GM19240 (cell line): ENCODE measurements at regions not wholly inside any gene's neighbourhood (a gene's known extent, or its start where the extent isn't known, plus 50 kb on each side); places are given as distances from the start of the nearest gene placed in this dataset.

Experiments used
- DNase-seq: peaks from one replicate; pipeline ENCODE4 v3.0.0; 2011; ENCODE audit warnings: low spot score; ENCODE audit not compliant: insufficient read length

DNA sequence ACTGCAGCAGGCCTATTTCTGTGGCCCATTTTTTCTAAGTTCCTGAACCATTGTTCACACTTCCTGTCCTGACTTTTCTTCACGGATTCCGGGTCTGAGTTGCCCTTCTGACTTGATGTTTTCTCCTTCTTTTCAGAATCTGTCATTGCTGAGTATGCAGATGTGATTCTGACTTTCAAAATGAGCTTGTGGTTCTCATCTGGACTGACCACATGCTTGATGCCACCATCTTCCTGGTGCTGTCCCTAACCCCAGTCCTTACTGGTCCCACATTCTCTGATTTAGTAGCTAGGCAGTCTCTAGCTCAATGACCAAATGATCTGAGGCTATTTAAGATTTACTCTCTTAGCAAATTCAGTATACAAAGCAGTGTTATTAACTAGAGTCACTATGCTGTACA is 822.3 kb upstream of the TENM3 start:
- DNase-seq: no peak

DNA sequence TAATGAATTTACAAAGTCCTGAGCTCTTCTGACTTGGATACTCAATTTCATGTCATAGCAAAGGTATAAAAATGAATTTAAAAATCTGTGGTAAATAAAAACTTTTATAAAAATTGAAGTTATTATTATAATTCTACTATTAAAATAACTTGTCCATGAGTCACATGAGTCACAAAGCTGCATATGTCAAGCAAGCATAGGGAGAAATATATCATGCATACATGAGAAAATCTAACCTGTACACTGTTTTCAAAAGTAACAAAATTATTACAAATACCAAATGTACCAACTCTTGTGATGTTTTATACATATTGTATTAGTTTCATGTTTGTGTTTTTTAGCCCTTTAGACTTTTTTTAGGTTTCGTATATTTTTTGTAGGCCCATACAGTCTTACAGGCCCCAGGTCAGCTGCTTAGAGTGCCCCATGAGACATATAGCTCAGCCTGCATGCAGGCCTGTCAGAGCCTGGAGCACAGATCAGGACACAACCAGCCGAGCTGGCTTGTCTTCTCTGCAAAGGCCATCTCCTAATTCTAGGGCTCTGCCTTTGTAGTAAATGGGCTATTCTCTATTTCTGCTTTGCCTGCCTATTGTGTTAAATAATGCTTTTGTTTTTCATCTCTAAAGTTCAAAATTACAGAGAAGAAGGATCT is 818.7 kb upstream of the TENM3 start:
- no peak for DNase-seq

DNA sequence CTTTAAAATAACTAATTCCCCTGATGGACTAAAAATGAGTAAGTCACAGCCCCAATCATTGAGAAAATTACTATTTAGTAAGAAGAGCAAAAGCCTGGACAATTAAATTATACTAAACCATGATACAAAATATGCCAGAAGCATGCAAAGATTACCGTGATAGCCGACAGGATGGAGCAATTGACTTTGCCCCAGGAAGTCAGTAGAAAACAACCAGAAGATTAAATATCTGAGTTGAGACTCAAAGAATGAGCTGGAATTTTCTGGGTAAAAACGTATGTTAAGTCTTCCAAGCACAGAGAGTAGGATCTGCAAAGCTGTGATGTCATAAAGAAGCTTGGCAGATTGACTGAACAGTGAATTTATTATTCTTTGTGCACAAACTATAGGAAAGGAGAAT is 816.1 kb upstream of the TENM3 start:
- no peak for DNase-seq

DNA sequence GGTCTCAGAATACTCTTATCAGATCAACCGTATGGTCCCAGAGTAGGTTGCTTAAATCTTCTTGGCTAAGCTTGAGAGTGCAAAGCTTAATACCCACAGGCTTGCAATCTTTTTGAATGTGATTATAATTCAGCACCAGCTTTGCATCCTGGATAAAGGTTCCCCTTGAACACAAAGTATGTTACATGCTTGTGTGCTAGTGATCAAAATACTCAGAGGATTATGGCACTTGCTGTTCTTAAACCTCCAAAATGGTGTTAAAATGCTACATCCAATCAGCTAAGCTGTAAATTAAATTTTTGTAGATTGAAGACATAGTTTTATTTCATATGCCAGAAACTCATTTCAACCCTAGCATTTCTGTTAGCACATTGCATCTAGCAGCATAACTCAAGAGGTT is 812.2 kb upstream of the TENM3 start:
- DNase-seq: no peak

DNA sequence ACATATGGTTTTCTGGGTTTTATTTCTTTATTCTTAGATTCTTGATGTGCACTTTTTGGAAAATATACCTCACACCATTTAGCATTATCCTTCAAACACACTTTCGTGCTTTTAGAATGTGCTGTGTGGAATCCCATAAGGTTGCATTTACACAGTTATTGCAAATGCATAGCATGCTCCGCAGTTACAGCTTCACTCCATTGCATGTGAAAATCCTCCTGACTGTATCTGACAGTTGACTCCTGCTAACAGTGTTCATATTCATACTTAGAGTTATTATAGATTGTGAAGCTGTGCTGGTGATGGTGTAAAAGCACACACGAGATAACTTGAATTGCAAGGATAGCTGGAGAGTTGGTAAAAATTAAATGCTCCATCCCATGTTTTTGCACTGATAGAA is 811.5 kb upstream of the TENM3 start:
- DNase-seq: no peak

DNA sequence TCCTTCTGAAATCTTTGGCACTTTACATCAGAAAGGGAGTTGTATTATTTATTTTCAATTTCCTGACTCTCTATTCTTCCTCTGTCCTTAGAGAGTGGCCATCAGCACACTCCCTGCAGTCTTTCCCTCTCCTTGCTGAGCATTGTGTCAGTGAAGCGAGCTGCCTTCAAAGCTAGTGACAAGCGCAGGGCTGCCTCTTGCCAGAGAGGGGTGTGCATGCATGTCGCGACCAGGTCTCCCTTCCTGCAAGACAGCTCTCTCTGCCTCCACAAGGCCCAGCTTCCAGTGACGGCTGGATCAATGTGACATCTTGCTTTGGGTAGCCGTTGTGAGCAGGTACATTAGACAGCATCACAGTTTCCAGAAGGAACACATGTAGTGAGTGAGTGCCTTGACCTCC is 810.9 kb upstream of the TENM3 start:
- no peak for DNase-seq

DNA sequence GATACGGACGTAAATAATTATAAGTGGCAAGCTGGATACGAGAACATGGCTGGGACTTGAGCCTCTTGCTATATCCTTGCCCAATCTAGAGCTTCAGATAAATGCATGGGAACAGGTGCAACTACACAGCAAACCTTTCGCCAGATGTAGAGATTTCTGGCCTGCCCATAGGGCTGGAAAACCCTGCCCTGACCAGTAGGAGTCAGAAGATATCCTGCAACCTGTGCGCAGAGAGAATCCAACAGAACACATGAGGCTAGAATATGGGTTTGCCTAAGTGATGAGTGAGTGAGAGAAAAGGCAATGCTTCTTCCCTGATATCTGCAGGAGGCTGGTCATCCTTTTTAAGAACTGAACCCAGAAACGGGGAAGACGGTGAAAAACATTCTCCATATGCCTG is 805.3 kb upstream of the TENM3 start:
- DNase-seq: no peak

DNA sequence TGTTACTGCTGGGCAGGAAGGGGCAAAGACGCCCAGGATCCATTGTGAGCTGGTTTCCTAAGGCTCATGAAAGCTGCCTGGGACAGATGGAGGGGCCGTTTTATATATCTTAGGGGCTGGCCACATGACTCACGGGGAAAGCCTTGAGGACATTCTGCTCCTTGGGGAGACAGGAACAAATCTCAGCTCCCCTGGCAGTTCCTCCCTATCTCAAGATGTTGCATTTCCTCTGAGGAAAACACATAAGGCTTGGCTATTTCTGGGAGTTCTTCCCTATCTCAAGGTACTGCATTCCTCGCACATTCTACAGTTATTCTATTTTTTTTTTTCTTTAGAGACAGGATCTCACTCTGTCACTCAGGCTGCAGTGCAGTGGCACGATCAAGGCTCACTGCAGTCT is 804.6 kb upstream of the TENM3 start:
- no peak for DNase-seq

DNA sequence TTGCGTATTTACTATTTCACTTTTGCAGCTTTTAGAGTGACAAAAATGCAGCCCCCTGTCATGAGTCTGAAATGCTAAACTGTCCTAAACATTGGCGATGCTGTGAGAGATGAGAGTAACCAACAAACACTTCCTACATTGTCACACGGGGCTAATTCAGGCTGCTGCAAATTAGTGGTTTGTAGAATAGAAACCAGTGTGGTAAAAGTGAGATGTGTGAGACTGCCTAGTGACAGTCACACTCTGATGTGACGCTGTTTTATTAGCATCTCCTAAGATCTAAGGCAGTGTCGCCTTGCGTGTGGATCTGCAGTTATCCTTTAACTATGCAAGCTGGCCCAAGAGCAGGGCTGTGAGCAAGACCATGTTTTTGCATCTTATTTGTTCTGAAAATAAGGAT is 800.2 kb upstream of the TENM3 start:
- no peak for DNase-seq

DNA sequence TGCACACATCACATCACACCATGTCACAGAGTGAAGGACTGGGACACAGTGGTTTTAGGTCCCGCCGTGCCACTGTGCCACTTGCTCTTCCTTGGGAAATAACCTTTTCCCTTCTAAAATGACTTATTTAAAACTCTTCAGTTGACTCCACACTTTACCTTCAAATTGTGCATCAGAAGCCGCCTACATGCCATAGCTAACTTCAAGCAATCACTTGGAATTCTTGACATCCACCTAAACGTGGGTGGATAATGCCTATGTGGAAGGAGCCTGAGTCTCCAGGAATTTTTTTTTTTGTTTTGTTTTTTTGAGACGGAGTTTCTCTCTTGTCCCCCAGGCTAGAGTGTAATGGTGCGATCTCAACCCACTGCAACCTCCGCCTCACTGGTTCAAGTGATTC is 777.4 kb upstream of the TENM3 start:
- no peak for DNase-seq

DNA sequence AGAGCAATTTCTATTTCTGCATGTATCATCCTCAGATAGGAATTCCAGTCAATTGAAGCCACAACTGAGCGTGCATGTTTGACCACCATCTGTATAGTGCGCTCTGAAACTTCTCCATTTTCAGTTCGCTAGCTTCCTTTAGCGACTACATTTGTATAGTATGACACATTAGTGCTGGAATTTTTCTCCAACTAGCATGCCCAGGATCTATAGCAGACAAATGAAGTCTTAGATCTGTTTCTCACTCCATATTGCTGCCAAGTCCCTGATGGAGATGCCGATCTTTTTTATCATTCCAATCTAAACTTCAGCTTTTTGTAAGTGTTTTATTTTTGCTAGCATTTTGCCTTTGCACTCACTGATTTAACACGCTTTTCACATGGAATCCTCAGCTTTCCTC is 774.8 kb upstream of the TENM3 start:
- DNase-seq: no peak

DNA sequence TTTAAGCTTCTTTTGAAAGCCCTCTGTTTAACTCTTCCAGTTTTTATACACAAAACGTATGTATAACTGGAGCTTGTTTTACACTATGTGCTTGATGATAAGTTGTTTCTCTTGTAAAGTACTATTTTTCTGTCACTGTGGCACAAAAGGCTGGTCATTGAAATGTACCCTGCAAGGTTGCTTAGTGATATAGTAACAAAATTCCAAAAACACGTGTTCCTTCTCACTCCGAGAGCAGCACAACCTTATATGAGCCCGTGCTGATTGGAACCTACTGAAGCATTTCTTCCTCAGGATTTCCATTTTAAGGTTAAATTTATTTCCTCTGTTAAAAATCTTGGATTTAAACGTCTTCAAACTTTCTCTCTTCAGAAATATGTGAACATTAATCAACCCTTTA is 772.9 kb upstream of the TENM3 start:
- DNase-seq: no peak

DNA sequence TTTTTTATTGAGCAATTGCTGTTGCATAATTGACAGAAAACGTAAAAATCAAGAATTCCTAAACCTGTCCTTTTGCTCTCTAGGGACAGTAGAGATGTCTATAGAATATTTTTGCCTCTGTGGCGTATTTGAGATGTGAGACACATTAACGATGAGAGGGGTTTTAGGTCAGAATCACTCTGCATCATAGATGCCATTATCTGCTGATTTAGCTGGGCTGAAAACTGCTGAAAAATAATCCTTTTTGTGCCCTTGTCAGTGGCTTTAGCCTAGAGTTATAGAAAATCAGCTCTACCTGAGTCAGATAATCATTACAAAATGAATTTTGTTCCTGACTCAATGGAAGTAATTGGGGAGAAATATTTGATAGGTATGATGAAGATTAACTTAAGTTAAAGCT is 767.8 kb upstream of the TENM3 start:
- DNase-seq: no peak

DNA sequence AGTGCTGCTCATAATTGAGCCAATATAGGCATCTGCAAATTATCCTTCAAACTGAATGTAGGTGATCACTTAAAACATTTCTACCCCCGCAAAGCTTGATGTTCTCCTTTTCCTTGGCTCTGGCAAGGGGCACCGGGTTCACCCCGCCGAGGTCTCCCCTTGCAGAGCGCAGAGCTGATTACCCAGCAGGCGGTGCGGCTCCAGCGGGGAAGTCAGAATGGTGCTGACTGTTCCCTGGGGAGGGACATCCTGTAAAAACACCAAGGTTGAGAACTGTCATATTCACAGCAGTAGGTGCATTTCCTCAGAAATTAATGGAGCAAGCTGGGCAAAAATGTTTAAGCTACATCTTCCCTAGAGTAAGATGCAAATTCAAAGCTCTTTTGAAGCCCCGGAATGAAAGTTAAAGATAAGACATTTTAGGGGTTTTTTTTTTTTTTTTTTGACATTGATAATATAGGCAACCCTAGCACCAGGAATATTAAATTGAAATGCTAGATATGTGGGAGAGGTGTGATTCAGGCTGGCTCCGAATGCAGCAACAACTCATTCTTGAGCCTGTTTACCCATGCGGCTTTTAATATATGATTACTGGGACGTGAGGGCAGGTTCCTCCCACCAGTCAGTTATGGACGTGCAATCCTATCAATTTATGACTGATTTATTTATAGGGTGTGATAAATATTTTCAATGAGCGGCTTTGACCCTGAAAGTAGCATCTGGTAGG is 767.3 kb upstream of the TENM3 start:
- no peak for DNase-seq

DNA sequence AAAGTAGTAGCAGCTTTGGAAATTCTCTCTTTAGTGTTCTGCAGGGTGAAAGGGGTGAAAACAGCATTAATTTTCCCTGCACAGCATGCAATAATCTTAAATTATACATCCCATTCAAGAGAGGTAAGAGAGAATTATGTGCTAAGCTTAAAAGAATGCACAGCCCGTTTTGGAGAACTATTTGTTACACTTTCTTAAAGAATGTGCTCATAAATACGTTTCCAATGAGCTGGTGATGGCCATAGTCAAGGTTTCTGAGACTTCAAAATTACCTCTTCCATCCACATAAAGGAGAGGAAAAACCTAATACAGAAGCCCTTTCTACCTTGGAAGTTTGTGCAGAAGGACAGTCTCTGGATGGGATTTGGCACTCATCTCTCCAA is 766.7 kb upstream of the TENM3 start:
- no peak for DNase-seq

DNA sequence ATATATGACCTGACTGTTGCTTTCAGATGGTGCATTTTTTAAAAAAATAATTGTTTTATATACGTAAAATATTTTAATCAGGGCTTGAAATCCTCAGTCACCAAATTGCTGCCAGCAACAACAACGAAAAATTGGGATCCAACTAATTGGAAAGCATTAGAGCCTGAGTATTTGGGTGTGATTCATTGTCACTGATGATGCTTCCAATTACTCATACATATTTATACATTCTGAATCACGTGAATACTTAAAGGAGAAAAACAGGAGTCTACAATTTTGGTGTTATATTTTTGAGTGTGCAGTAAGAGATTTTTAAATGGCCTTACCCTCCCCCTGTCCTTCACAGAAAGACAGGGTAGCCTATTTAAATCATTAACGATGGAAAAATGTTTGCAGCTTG is 765.6 kb upstream of the TENM3 start:
- DNase-seq: no peak

DNA sequence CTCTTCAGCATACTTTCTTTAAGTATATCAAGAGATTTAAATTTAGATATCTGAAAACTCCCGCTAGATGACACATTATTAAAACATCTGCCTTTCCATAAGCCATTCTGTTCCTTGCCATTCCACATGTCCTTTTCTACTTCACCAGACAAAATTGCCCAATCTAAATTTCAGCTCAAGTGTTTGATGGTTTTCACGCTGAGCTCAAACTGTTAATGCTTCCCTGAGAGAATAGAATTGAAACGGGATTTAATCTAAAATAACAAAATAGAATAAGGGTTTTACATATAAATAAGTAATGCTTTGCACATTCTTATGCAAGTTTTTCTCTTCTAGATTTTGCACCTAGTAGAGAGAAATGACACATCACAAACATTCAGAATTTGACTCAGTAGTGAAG is 764.5 kb upstream of the TENM3 start:
- no peak for DNase-seq

DNA sequence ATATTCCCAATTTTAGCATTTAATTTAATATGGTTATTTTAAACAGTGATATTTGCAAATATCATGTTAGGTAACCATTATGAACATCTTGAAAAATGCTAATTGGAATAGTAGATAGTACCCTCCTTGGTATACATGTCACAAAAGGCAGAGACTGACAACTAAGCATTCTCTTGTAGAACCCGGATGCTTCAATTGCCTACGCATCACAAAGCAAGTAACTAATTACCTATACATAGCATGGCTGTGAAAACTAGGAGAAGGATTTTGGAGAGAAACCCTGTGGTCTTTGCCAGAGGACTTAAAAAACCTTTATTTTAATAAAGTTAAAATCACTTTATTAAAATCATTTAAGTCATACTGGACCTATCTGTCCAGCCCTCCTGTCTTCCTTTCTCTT is 764.1 kb upstream of the TENM3 start:
- no peak for DNase-seq

DNA sequence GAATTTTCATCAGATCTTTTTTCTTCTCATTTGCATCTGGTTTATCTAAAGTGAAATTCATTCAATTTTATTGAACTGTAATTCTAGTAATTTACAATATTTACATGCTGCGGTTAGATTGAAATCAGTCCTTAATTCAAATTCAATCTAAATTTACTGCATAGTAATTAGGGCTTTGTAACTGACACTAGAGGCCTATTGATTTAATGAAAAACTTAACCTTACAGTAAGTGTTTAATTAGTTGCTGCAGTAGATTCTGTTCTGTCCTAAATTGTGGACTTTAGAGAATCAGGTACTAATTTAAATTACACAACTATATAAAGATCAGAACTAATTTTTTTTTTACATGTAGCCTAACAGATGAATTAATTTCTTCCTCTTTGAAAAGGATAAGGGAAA is 758.8 kb upstream of the TENM3 start:
- no peak for DNase-seq

DNA sequence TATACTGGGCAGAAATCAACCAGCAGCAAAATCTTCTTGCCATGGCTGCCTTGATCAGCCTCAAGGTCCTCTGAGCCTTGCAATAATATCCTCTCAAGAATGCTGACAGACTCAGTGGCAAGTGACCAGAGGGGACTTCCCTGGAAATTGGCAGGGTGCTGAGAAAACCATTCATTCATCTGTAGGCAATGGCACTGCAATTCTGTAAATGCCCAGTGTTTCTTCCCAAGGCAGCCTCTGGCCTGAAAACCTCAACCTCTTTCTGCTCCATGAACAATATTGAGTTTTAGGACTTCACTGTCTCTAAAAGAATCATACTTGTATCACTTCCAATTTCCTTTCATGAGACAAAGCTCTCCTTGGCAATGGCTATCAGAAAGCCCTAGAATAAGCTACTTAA is 754.3 kb upstream of the TENM3 start:
- no peak for DNase-seq

DNA sequence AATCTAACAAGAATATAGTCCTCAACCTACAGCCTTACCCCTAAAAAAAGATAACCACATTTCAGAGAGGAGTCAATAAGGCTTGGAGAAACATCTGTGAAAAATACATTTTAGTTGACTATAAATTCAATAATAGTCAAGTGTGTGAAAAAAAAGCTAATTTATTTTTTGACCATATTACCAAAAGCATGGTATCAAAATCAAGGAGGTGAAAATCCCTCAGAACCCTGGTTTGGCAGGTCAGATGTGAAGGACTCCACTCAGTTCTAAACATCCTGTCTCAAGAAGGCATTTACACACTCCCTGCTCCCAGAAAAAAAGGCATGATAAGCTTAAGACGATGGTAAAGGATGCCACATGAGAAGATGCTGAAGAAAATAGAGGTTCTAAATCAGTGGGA is 745.1 kb upstream of the TENM3 start:
- DNase-seq: no peak

DNA sequence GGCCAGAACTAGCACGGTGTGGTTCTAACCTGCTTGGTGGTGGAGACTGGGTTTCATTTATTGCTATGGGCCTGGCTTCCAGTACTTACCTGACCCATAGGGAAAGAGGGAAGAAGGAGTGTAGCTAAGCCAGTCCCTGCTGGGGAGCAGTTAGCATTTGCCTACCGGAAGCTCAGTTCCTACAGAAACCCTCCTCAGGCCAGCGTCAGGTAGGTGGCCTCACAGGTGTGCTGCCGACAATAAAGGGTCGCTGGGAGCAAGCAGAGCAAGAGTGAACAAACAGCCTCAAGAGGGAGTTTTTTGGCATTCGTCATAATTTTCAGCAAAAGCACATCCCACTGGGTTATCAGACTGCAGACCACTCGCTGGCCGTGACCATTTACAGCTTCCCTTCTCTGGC is 740.6 kb upstream of the TENM3 start:
- no peak for DNase-seq

DNA sequence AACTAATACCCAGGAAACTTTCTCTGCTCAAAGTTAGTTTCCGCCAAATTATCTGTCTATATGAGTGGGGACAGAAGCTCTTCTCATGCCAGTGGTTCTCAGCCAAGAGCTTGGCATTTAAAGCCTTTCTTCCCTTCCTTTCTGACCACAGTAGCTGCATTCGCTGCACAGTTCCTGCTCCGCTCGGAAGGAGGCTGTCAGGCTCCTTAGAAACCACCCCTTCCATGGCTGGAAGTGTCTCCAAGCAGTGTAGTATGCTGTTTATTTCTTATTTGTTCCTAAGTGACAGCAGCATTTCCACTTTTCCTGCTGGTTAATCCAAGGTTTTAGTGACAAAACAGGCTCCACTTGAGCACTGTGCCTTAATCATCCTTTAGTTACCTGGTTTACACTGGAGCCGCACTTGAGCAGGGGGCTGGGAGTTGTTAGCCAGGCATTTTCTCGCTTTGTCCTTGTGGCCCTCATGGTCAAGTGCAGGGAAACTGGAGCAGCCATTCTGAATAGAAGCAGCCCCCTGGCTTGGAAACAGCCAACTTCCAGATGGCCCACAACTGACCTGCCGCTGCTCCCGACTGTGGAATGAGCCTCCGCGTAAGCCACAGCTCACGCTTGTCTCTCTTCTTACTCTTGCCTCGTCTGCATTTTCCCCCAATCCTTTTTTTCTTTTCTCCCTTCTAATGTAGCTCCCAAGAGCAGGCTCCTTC is 739.4 kb upstream of the TENM3 start:
- no peak for DNase-seq
